NB4 (cell line): ENCODE measurements at regions not wholly inside any gene's neighbourhood (a gene's known extent, or its start where the extent isn't known, plus 50 kb on each side); places are given as distances from the start of the nearest gene placed in this dataset.

ENCODE experiments used
- CTCF ChIP-seq: IDR thresholded peaks from one replicate; pipeline ENCODE4 v1.5.1; 2012; ENCODE audit warnings: low read depth, low read length
- MYC ChIP-seq: IDR thresholded peaks from 2 replicates; pipeline ENCODE4 v1.6.1; 2011; ENCODE audit warnings: low read depth, low read length
- POLR2A ChIP-seq: IDR thresholded peaks from 2 replicates; pipeline ENCODE4 v1.6.1; 2011; ENCODE audit warnings: mild to moderate bottlenecking; ENCODE audit not compliant: insufficient read length; ENCODE audit errors: extremely low read depth

GRCh38 chrX:44062840-44063239, 89.7 kb upstream of the NDP start:
- TF ChIP-seq POLR2A (no peak), CTCF (no peak), MYC (no peak)
